Endothelial cell of umbilical vein (primary cell): ENCODE measurements at regions not wholly inside any gene's neighbourhood (a gene's known extent, or its start where the extent isn't known, plus 50 kb on each side); places are given as distances from the start of the nearest gene placed in this dataset.

Experiments used
- BruUV-seq: library from RNA; stranded (reverse); fragments of 400-500 nt; replicated peaks from 2 replicates; lab custom pipeline; 2021; lab: Mats Ljungman, UMichigan
- CTCF ChIA-PET: fragments of 300-600, 350-600 bp; sonication (Branson Sonifier 250); formaldehyde crosslinking; loops from one replicate; lab custom pipeline; 2021; ENCODE audit warnings: antibody characterized with exemption, inconsistent platforms; lab: Charles Lee
- POLR2A ChIA-PET: fragments of 300-600, 350-600 bp; sonication (Branson Sonifier 250); formaldehyde crosslinking; loops from one replicate; lab custom pipeline; 2021; ENCODE audit warnings: antibody characterized with exemption, inconsistent platforms; lab: Charles Lee
- DNase-seq: peaks from one replicate; pipeline ENCODE4 v3.0.0-alpha.2; 2011; ENCODE audit warnings: low read depth, low spot score
- FAIRE-seq: peaks from 2 replicates; lab custom pipeline; 2011; peaks lifted over from hg19 to GRCh38; lab: Jason Lieb, UNC
- H2AFZ ChIP-seq: 2 replicates; pipeline ENCODE4 v1.6.0; 2012; ENCODE audit warnings: low read depth, low read length, control low read depth, inconsistent platforms
- H3K27ac ChIP-seq: 2 replicates; pipeline ENCODE4 v1.5.1; 2011; ENCODE audit warnings: low read depth, mild to moderate bottlenecking, control low read depth, low read length, moderate library complexity; ENCODE audit not compliant: insufficient read depth
- H3K27me3 ChIP-seq, 2 experiments: 2 replicates each; pipeline versions ENCODE4 v1.6.0 to v1.6.1; 2011; ENCODE audit warnings: low read length in 2 of 2, mixed read lengths in 1 of 2; ENCODE audit not compliant: control insufficient read depth in 2 of 2, insufficient read depth in 2 of 2
- H3K36me3 ChIP-seq, 2 experiments: 2 replicates in 1 of 2; 3 replicates in 1 of 2; pipeline ENCODE4 v1.5.1; 2011; ENCODE audit warnings: low read length in 2 of 2, mild to moderate bottlenecking in 1 of 2, moderate library complexity in 1 of 2; ENCODE audit not compliant: control insufficient read depth in 2 of 2, insufficient read depth in 2 of 2; ENCODE audit errors: extremely low read depth in 1 of 2
- H3K4me1 ChIP-seq: 3 replicates; pipeline ENCODE4 v1.5.1; 2011; ENCODE audit warnings: mild to moderate bottlenecking, low read length; ENCODE audit not compliant: control insufficient read depth, insufficient read depth; ENCODE audit errors: extremely low read depth
- H3K4me2 ChIP-seq: 2 replicates; pipeline ENCODE4 v1.6.1; 2011; ENCODE audit warnings: low read length, control low read depth, mixed read lengths; ENCODE audit not compliant: insufficient read depth
- H3K4me3 ChIP-seq, 3 experiments: fragments of 200-600 bp in 1 of 3; sonication (generic), shearing (Covaris generic) in 1 of 3; replicated peaks in 1 of 3; 2 replicates each; pipeline ENCODE4 v1.5.1; 2011 to 2016; ENCODE audit warnings: control low read depth in 3 of 3, low read length in 3 of 3, mild to moderate bottlenecking in 2 of 3, inconsistent platforms in 1 of 3, low read depth in 1 of 3, moderate library complexity in 1 of 3; ENCODE audit not compliant: insufficient read depth in 1 of 3
- H3K79me2 ChIP-seq: 2 replicates; pipeline ENCODE4 v1.6.0; 2012; ENCODE audit warnings: low read length, inconsistent platforms; ENCODE audit not compliant: control insufficient read depth, insufficient read depth
- H3K9ac ChIP-seq: replicated peaks from 2 replicates; pipeline ENCODE3; 2011; ENCODE audit warnings: low read length, control low read depth; ENCODE audit not compliant: insufficient read depth; ENCODE audit errors: extremely low read depth
- H3K9me1 ChIP-seq: replicated peaks from 3 replicates; pipeline ENCODE4 v1.6.0; 2011; ENCODE audit warnings: mild to moderate bottlenecking, low read length; ENCODE audit not compliant: control insufficient read depth, insufficient read depth; ENCODE audit errors: extremely low read depth
- H3K9me3 ChIP-seq: replicated peaks from 2 replicates; pipeline ENCODE4 v1.5.1; 2012; ENCODE audit warnings: low read length, inconsistent platforms; ENCODE audit not compliant: control insufficient read depth, insufficient read depth
- H4K20me1 ChIP-seq: replicated peaks from 2 replicates; pipeline ENCODE3; 2011; ENCODE audit warnings: mild to moderate bottlenecking, low read length; ENCODE audit not compliant: control insufficient read depth, insufficient read depth; ENCODE audit errors: extremely low read depth
- CTCF ChIP-seq, 2 donors: IDR thresholded peaks; 1 replicate in 1 of 2; 2 replicates in 1 of 2; pipeline ENCODE4 v1.5.1; 2011; ENCODE audit warnings: low read length in 2 of 2, mild to moderate bottlenecking in 2 of 2, moderate library complexity in 2 of 2, control low read depth in 1 of 2, inconsistent platforms in 1 of 2, low read depth in 1 of 2; ENCODE audit not compliant: insufficient read depth in 1 of 2; ENCODE audit errors: extremely low read depth in 1 of 2
- EZH2 ChIP-seq: IDR thresholded peaks from 2 replicates; pipeline ENCODE4 v1.6.1; 2012; ENCODE audit warnings: borderline replicate concordance, low read depth, mild to moderate bottlenecking, moderate library complexity, low read length, inconsistent platforms; ENCODE audit not compliant: severe bottlenecking
- FOS ChIP-seq: IDR thresholded peaks from 2 replicates; pipeline ENCODE4 v1.6.1; 2011; ENCODE audit warnings: mild to moderate bottlenecking, low read length, moderate library complexity, borderline replicate concordance; ENCODE audit not compliant: insufficient read depth
- GATA2 ChIP-seq: IDR thresholded peaks from 2 replicates; pipeline ENCODE4 v1.7.0; 2011; ENCODE audit warnings: low read depth, mild to moderate bottlenecking, moderate library complexity, mixed read lengths, low read length; ENCODE audit not compliant: insufficient read length, insufficient read depth
- JUN ChIP-seq: IDR thresholded peaks from 2 replicates; pipeline ENCODE4 v1.6.1; 2011; ENCODE audit warnings: borderline replicate concordance, low read depth; ENCODE audit not compliant: insufficient read length, insufficient read depth
- MAX ChIP-seq: IDR thresholded peaks from 2 replicates; pipeline ENCODE4 v1.6.1; 2011; ENCODE audit not compliant: insufficient read depth, insufficient read length
- MYC ChIP-seq: IDR thresholded peaks from one replicate; pipeline ENCODE4 v1.6.1; 2011; ENCODE audit warnings: mild to moderate bottlenecking, low read depth, low read length
- POLR2A ChIP-seq: IDR thresholded peaks from 2 replicates; pipeline ENCODE4 v1.6.1; 2012; ENCODE audit warnings: low read depth, mild to moderate bottlenecking, control low read depth, low read length
- POLR2AphosphoS5 ChIP-seq: IDR thresholded peaks from 2 replicates; pipeline ENCODE4 v1.6.1; 2012; ENCODE audit warnings: low read depth, mild to moderate bottlenecking, control low read depth, low read length, moderate library complexity; ENCODE audit not compliant: insufficient read depth
- dilution Hi-C: fragments of 300-500 bp; cut with MboI; formaldehyde crosslinking; loops from one replicate; pipeline ENCODE4 v1.15.0; 2019; ENCODE audit warnings: low sequenced_read_pairs; ENCODE audit not compliant: extremely low pct_ligation_motif_present
- intact Hi-C: fragments of 100-400 bp; cut with micrococcal nuclease; formaldehyde crosslinking; loops from one replicate; pipeline ENCODE4 v1.10.0; 2022

- CTCF ChIA-PET: no interaction called here
- FAIRE-seq: no peak
- intact Hi-C loops: no loop called here
Measured at GRCh38 chr3:18069568-18069967, 327.1 kb upstream of the TBC1D5 start.

More at GRCh38 chr3:18069568-18069967, 327.1 kb upstream of the TBC1D5 start:
- dilution Hi-C loops: no loop called here
- no peak overlapping the region for H3K4me2 ChIP-seq
- no peaks in the 10 kb centered on the region for H4K20me1 ChIP-seq
- H3K4me1 ChIP-seq: no peaks in the 10 kb centered on the region
- POLR2A ChIA-PET: no interaction called here
- H3K9ac ChIP-seq: no peak overlapping the region
- H3K79me2 ChIP-seq: no peaks in the 10 kb centered on the region
- BruUV-seq: no TSS peak
- no peaks in the 10 kb centered on the region for H3K36me3 ChIP-seq
- DNase-seq: no peak
- no peak overlapping the region for H3K27ac ChIP-seq
- H3K4me3 ChIP-seq: no peak overlapping the region
- no peaks in the 10 kb centered on the region for H3K27me3 ChIP-seq
- no peak overlapping the region for H2AFZ ChIP-seq
- peaks cover 2% of the 10 kb centered on the region for H3K9me3 ChIP-seq
- no peaks in the 10 kb centered on the region for H3K9me1 ChIP-seq
- no peak for TF ChIP-seq CTCF (IDR thresholded peaks at IDR 0.05; ENCODE audit: extremely low read depth in 1 of 2, insufficient read depth in 1 of 2, low read depth in 1 of 2, low read length in 2 of 2)
- no peak for TF ChIP-seq POLR2AphosphoS5
- no peak for TF ChIP-seq EZH2
- no peak for TF ChIP-seq MAX
- no peak for TF ChIP-seq MYC
- TF ChIP-seq GATA2: no peak
- no peak for TF ChIP-seq JUN
- TF ChIP-seq POLR2A: no peak
- no peak for TF ChIP-seq FOS
